ENCODE measurements at regions not wholly inside any gene's neighbourhood (a gene's known extent, or its start where the extent isn't known, plus 50 kb on each side); places are given as distances from the start of the nearest gene placed in this dataset.

- no peak for TF ChIP-seq CTCF (IDR thresholded peaks at IDR 0.05)
- Mint-ChIP-seq H3K36me3 (no peaks in the 10 kb centered on the region), H3K4me1 (no peaks in the 10 kb centered on the region), H3K27me3 (ENCODE audit: low read depth in 2 of 2) (peaks cover 8 to 10% of the 10 kb centered on the region in 2 donors), H3K4me3 (no peak overlapping the region), H3K9me3 (peaks cover 0 to 2% of the 10 kb centered on the region in 2 donors), H3K27ac (no peak overlapping the region)
- Histone ChIP-seq H3K27ac (ENCODE audit: low read length) (no peak overlapping the region), H3K36me3 (ENCODE audit: control insufficient read depth, insufficient read depth, low read length) (no peaks in the 10 kb centered on the region), H3K9me3 (ENCODE audit: control insufficient read depth, insufficient read depth, low read length) (no peaks in the 10 kb centered on the region), H3K4me1 (ENCODE audit: control insufficient read depth, insufficient read depth, low read length) (no peaks in the 10 kb centered on the region), H3K27me3 (ENCODE audit: control insufficient read depth, insufficient read depth, low read length) (no peaks in the 10 kb centered on the region), H3K4me3 (ENCODE audit: low read length) (no peak overlapping the region)
- no CpG with 5 or more reads among the region's 1 CpG for WGBS (ENCODE audit: insufficient coverage)
- intact Hi-C loops (cut with micrococcal nuclease) = no loop called here
- ATAC-seq = no peak
- DNase-seq = no peak
Measured at GRCh38 chr14:62015243-62015642, 253.0 kb downstream of the SNAPC1 start.

GRCh38 chr14:62015945-62016344 is 253.7 kb downstream of the SNAPC1 start:
- no peak for ATAC-seq
- WGBS (ENCODE audit: insufficient coverage) = 78% methylated on average over 2 of the region's 2 CpGs
- no peak for TF ChIP-seq CTCF (IDR thresholded peaks at IDR 0.05)
- Mint-ChIP-seq H3K4me3 (no peak overlapping the region), H3K27me3 (ENCODE audit: low read depth in 2 of 2) (peaks cover 6 to 10% of the 10 kb centered on the region in 2 donors), H3K4me1 (no peaks in the 10 kb centered on the region), H3K9me3 (peaks cover 0 to 2% of the 10 kb centered on the region in 2 donors), H3K27ac (no peak overlapping the region), H3K36me3 (no peaks in the 10 kb centered on the region)
- H3K4me1 ChIP-seq (ENCODE audit: control insufficient read depth, insufficient read depth, low read length) = no peaks in the 10 kb centered on the region
- no peaks in the 10 kb centered on the region for H3K9me3 ChIP-seq (ENCODE audit: control insufficient read depth, insufficient read depth, low read length)
- no peaks in the 10 kb centered on the region for H3K27me3 ChIP-seq (ENCODE audit: control insufficient read depth, insufficient read depth, low read length)
- intact Hi-C loops (cut with micrococcal nuclease) = no loop called here
- H3K27ac ChIP-seq (ENCODE audit: low read length) = no peak overlapping the region
- no peak for DNase-seq
- no peaks in the 10 kb centered on the region for H3K36me3 ChIP-seq (ENCODE audit: control insufficient read depth, insufficient read depth, low read length)
- H3K4me3 ChIP-seq (ENCODE audit: low read length) = no peak overlapping the region

- peaks cover 10 to 12% of the 10 kb centered on the region in 2 donors for H3K27me3 Mint-ChIP-seq (ENCODE audit: low read depth in 2 of 2)
- no peak overlapping the region for H3K4me3 ChIP-seq (ENCODE audit: low read length)
- no peaks in the 10 kb centered on the region for H3K4me1 ChIP-seq (ENCODE audit: control insufficient read depth, insufficient read depth, low read length)
- no peaks in the 10 kb centered on the region for H3K27me3 ChIP-seq (ENCODE audit: control insufficient read depth, insufficient read depth, low read length)
- no peak for ATAC-seq
- H3K36me3 Mint-ChIP-seq = no peaks in the 10 kb centered on the region
- 78% methylated on average over 5 of the region's 7 CpGs for WGBS (ENCODE audit: insufficient coverage)
- H3K36me3 ChIP-seq (ENCODE audit: control insufficient read depth, insufficient read depth, low read length) = no peaks in the 10 kb centered on the region
- H3K27ac ChIP-seq (ENCODE audit: low read length) = no peak overlapping the region
- no peak overlapping the region for H3K4me3 Mint-ChIP-seq
- H3K27ac Mint-ChIP-seq = no peak overlapping the region
- peaks cover 0 to 2% of the 10 kb centered on the region in 2 donors for H3K9me3 Mint-ChIP-seq
- H3K9me3 ChIP-seq (ENCODE audit: control insufficient read depth, insufficient read depth, low read length) = no peaks in the 10 kb centered on the region
- no peaks in the 10 kb centered on the region for H3K4me1 Mint-ChIP-seq
- intact Hi-C loops (cut with micrococcal nuclease) = no loop called here
- TF ChIP-seq CTCF (IDR thresholded peaks at IDR 0.05) = no peak
- DNase-seq = no peak
Measured at GRCh38 chr14:62017651-62018230, 255.5 kb downstream of the SNAPC1 start.

- Mint-ChIP-seq H3K4me3 (no peak overlapping the region), H3K36me3 (no peaks in the 10 kb centered on the region), H3K4me1 (no peaks in the 10 kb centered on the region), H3K27ac (no peak overlapping the region), H3K27me3 (ENCODE audit: low read depth in 2 of 2) (peaks cover 12 to 18% of the 10 kb centered on the region in 2 donors), H3K9me3 (peaks cover 0 to 2% of the 10 kb centered on the region in 2 donors)
- Histone ChIP-seq H3K4me3 (ENCODE audit: low read length) (no peak overlapping the region), H3K4me1 (ENCODE audit: control insufficient read depth, insufficient read depth, low read length) (no peaks in the 10 kb centered on the region), H3K9me3 (ENCODE audit: control insufficient read depth, insufficient read depth, low read length) (no peaks in the 10 kb centered on the region), H3K27ac (ENCODE audit: low read length) (no peak overlapping the region), H3K36me3 (ENCODE audit: control insufficient read depth, insufficient read depth, low read length) (no peaks in the 10 kb centered on the region), H3K27me3 (ENCODE audit: control insufficient read depth, insufficient read depth, low read length) (no peaks in the 10 kb centered on the region)
- TF ChIP-seq CTCF (IDR thresholded peaks at IDR 0.05) = no peak
- no peak for ATAC-seq
- 90% methylated on average over 5 of the region's 5 CpGs for WGBS (ENCODE audit: insufficient coverage)
- intact Hi-C loops (cut with micrococcal nuclease) = no loop called here
- no peak for DNase-seq
Measured at GRCh38 chr14:62018606-62019005, 256.4 kb downstream of the SNAPC1 start.

Measured in natural killer cell (primary cell).